ENCODE measurements at regions not wholly inside any gene's neighbourhood (a gene's known extent, or its start where the extent isn't known, plus 50 kb on each side); places are given as distances from the start of the nearest gene placed in this dataset.
"Not testable (repeated sequence)": the region's sequence is repeated elsewhere in the genome, so short reads cannot be mapped to it uniquely, and the experiment has no call there.

DNA sequence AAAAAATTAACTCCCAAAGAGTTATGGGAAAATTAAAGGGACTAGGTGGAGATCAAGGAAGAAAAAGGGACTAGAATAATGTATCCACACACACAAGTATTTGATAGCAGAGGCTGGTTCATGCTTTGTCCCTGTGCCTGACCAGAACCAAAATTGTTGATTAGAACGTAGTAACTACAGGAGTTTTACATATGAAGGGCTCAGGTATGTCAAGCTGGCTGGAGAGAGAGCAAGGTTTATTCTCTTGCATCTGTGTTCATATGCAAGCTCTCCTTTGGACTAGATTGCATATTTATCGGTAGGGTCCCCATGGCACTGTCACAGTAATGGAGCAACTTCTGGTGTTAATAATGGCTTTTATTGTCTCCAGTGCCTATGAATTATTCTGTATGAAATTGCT lies 239.9 kb upstream of the TRPM3 start:
- DNase-seq = no peak

DNA sequence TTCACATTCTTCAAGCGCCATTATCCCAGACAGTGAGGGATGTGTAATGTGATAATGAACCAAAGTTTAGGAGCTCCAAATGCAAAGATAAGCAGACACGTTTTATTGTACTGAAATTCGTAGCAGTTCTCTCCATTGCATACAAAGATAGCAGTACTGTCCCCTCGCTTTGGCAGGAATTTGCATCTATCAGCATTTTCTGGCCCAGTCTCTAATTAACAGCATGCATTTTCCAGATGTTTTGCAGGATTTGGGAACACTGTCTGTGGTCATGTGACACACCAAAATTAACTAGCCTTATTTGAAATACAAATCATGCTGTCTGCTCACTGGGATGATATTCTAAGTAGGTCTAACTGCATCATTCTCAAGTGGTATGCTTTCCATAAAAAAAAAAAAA lies 235.9 kb upstream of the TRPM3 start:
- no peak for DNase-seq

DNA sequence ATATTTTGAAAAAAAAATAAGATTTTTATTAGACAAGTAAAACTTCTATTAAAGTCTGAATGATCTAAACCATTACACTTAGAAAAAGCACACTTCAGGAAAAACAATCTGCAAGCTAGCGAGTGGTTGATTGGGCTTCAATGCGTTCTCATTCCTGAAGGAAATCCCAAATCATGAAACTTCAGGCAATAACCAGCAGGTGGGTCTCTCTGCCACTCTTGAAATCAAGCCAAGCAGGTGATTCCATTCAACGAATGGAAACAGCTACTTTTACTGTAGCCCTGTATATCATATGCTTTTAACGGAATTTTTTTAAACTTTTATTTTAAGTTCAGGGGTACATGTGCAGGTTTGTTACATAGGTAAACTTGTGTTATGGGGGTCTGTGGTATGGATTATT lies 234.5 kb upstream of the TRPM3 start:
- no peak for DNase-seq

DNA sequence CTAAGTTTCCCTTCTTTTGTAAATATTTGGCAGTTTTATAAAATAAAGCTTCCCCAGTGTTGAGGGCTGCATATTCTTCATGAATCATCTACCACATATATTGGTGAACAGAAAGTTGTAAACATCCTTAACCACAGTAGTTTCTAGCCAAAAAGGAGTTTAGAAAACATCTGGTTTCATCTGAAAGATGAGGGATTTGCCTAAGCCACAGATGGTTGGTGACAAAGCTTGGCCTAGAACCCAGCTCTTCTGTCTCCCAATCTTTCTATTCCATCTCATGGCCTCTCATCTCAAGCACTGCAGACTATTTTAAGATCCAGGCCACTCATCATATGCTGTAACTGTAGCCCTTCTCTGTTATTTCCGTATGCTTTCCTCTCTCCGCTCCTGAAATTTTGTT lies 232.3 kb upstream of the TRPM3 start:
- DNase-seq = no peak

DNA sequence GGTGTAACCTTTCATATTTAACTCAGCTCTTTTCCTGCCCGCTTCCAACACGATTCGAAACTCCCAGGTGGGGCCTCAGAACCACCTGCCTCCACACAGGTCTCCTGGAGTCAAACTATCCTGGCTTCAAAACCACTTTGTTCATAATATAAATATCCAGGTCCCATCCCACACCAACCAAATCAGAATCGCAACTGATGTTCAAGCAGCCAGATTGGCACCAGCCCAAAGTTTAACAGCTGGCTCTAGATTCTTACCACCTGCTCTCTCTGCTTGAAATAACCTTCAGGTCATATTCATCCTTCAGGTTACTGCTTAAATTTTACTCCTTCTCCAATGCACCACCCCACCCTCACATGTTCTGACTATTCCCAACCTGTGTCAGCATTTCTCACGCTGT lies 231.4 kb upstream of the TRPM3 start:
- DNase-seq = no peak

- no peak for DNase-seq
These were observed 227.8 kb upstream of the TRPM3 start for GRCh38 chr9:71349218-71349617.

DNA sequence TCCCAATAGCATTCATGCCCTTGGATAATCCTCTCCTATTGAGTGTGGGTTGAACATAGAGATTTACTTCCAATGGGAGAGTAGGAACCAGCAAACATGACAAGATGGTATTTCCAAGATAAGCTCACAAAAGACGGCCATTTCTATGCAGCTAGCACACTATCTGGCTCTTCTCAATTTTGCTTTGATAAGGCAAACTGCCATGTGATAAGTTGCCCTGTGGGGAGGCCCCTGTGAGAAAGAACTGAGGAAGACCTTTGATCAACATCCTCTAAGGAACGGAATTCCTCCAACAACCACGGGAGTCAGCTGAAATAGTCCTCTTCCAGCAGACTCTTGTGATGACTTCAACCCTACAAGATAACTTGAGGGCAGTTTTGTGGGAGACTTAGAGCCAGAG lies 211.9 kb upstream of the TRPM3 start:
- no peak for DNase-seq

DNA sequence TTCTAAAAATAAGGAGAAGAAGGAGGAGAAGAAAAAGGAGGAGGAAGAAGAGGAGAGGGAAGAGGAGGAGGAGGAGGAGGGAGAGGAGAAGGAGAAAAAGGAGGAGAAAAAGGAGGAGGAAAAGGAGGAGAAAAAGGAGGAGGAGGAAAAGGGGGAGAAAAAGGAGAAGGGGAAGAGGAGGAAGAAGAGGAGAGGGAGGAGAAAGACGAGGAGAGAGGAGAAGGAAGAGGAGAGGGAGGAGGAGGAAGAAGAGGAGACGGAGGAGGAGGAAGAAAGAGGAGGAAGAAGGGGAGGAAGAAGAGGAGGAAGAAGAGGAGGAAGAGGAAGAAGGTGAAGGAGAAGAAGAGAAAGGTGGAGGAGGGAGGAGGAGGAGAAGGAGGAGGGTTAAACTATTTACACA lies 210.2 kb upstream of the TRPM3 start:
- DNase-seq = no peak

DNA sequence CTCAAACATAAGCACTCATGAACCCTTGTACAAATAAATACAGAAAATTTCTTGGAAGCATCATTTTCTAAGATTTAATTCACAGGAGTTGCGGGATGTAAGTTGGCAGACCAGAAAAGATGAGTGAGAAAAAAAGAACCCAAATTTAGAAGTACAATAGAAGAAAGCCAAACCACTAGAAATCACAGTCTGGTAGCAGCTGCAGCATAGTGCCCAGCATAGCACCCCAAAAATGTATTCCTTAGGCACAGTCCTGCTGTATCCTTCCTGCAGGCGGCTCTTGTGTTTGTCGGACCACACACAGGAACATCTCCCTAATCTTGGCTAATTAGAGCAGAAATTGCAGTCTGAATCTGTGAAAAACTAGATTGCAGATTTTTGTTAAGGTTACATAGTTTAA lies 208.5 kb upstream of the TRPM3 start:
- no peak for DNase-seq

GRCh38 chr9:71326360-71326759 lies 204.9 kb upstream of the TRPM3 start:
- DNase-seq = no peak

GRCh38 chr9:71323357-71323756 lies 201.9 kb upstream of the TRPM3 start:
- no peak for DNase-seq

- DNase-seq = no peak
These were observed 200.9 kb upstream of the TRPM3 start for GRCh38 chr9:71322311-71322710.

DNA sequence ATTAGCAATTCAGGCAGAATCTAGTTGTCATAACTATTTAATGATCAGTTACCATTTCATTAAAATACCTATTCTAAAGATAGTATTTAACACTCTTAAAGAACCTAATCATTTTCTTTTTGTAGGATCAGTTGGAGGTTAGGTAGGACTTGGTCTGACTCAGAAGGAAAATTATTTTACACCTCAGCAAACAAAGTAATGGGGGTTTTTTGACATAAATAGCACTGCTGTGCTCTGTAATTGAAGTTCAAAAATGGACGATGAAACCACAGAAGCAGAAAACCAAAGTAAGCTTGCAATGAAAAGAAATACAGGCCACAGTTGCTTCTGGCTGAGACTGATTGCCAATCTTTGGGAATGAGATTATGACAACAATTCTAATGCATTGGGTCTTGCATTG lies 187.0 kb upstream of the TRPM3 start:
- DNase-seq = no peak

GRCh38 chr9:71306134-71306533 lies 184.7 kb upstream of the TRPM3 start:
- DNase-seq = no peak

- DNase-seq = no peak
These were observed 181.9 kb upstream of the TRPM3 start for GRCh38 chr9:71303351-71303750.

DNA sequence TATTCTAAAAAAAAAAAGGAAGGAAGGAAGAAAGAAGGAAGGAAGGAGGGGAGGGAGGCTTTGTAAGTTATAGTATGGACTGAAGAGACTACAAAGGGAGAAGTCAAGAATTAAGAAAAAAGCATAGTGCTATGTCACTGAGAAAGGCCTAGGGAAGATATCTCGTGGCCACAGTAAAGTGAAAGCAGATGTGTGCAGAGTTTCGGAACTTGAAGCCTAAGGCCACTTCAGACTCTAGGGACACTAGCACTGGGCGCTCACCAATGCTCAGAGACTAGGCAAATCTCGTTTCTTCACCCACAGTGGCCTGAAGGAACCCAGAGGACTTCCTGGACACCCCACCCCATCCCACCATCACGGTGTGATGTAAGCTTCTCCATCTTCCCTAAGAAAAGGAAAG lies 181.4 kb upstream of the TRPM3 start:
- DNase-seq = no peak

- DNase-seq = no peak
These were observed 174.5 kb upstream of the TRPM3 start for GRCh38 chr9:71295928-71296327.

DNA sequence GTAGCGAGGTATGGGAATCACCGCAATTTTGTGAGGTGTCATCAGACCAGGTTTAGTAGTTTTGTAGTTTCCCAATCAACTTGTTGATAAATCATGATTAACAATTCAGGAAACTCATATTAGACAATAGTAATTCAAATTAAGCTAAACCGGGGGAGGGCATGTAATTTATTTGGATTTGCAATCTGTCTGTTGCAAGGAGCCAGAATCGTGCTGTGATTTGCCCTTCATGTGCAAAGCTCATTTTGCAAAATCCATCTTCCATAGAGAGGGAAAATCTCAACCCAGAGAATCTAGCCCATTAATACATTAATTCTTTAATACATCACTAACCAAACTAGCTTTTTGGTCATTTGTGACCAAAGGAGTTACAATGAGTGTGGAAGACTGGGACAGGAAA lies 164.7 kb upstream of the TRPM3 start:
- DNase-seq = no peak

- DNase-seq = no peak
These were observed 163.8 kb upstream of the TRPM3 start for GRCh38 chr9:71285191-71285656.

DNA sequence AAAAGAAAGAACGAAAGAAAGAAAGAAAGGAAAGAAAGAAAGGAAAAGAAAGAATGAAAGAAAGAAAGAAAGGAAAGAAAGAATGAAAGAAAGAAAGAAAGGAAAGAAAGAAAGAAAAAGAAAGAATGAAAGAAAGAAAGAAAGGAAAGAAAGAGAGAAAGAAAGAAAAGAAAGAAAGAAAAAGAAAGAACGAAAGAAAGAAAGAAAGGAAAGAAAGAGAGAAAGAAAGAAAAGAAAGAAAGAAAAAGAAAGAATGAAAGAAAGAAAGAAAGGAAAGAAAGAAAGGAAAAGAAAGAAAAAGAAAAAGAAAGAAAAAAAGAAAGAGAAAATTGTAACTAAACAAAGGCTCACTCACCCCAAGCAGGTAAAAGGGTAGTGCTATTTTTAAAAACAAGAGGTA lies 160.7 kb upstream of the TRPM3 start:
- DNase-seq = not testable (repeated sequence)

GRCh38 chr9:71279151-71279739 lies 157.8 kb upstream of the TRPM3 start:
- no peak for DNase-seq

GRCh38 chr9:71273613-71274012 lies 152.2 kb upstream of the TRPM3 start:
- no peak for DNase-seq

- DNase-seq = no peak
These were observed 150.2 kb upstream of the TRPM3 start for GRCh38 chr9:71271602-71272001.

GRCh38 chr9:71270554-71270953 lies 149.1 kb upstream of the TRPM3 start:
- no peak for DNase-seq

DNA sequence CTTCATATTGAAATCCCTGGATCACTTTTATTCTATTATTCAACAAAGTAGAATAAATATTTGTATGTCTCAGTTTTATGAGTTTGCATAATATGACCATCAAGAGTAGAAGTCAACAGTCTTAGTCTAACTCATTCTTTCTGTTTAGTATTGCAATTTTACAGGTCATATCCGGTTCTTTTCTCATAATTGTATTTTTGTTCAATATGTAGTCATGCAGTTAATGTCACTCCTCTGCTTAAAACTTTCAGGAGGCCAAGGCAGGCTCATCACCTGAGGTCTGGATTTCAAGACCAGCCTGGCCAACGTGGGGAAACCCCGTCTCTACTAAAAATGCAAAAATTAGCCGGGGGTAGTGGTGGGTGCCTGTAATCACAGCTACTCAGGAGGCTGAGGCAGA lies 148.4 kb upstream of the TRPM3 start:
- no peak for DNase-seq

Measured in activated naive CD4-positive, alpha-beta T cell (primary cell).